Activated CD4-positive, CD25-positive, alpha-beta regulatory T cell treated with anti-CD3 and anti-CD28 coated beads, Interleukin-2, amount 50 U/mL, for 24 hours (primary cell): ENCODE measurements at regions not wholly inside any gene's neighbourhood (a gene's known extent, or its start where the extent isn't known, plus 50 kb on each side); places are given as distances from the start of the nearest gene placed in this dataset.
A peak's percentile ranks its signal among the peaks of the same experiment; 100 is the strongest.
"Not testable (repeated sequence)": the region's sequence is repeated elsewhere in the genome, so short reads cannot be mapped to it uniquely, and the experiment has no call there.

Experiments
- ATAC-seq, 2 donors: fragments of 150-1000 bp; cut with Tn5 transposase; one replicate each; pipeline ENCODE4 v1.10.0; 2021; ENCODE audit warnings: mild to moderate bottlenecking in 1 of 2, moderate library complexity in 1 of 2

DNA sequence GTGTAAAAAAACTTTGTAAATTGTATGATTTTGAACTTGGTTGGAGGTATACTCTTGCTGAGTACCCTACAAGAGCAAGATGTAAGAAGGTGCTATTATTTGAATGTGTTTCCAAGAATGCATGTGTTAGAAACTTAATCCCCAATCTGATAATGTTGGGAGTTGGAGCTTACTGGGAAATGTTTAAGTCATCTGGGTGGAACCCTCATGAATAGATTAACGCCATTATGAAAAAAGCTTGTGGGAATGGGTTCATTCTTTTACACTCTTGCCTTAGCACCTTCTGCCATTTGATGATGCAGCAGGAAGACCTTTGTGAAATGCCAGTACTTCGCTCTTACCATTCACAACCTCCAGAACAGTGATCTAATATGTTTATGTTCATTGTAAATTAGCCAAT lies 498.3 kb downstream of the TMEM135 start:
- ATAC-seq = no peak

- ATAC-seq = no peak
Measured at GRCh38 chr11:87535513-87535912, 497.8 kb downstream of the TMEM135 start.

DNA sequence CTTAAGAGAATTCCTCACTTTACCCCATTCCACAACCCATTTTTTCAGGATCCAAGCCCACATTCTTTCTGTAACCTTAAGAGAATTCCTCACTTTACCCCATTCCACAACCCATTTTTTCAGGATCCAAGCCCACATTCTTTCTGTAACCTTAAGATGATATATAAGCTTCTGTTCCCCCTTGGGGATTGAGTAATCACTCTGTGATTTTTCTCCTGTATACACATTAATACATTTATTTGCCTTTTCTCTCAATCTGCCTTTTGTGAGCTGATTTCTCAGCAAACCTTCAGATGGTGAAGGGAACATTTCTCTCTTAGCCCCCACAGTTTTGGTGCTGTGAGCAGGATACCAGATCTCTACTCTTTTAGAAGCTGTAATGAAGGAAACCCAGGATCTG lies 494.1 kb downstream of the TMEM135 start:
- not testable (repeated sequence) for ATAC-seq

DNA sequence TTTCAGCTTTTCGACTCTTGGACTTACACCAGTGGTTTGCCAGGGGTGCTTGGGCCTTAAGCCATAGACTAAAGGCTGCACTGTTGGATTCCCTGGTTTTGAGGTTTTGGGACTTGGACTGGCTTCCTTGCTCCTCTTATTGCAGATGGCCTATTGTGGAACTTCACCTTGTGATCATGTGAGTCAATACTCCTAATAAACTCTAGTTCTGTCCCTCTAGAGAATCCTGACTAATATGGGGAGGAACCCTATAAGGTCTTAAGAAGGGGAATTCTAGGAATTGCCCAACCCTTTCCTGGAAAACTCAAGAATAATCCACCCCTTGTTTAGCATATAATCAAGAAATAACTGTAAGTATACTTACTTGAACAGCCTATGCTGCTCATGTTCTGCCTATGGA lies 491.8 kb downstream of the TMEM135 start:
- no peak for ATAC-seq

DNA sequence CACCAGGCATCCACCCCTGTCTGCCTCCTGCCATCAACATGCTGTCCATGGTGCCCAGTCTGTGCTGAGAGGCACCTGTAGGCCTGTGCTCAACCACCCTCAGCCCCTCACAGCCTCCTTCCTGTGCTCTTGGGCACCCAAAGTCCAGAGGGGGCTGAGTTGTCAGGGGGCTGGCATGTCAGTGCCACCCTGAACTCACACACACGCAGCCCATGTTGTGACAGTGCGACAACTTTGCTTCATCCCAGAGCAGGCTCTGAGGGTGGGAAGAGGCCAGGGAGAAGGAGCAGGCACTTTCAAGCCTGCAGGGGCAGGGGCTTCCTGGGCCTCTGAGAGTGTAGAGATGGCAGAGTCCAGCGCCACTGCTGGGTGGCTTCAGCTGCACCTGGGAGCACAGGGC lies 491.0 kb downstream of the TMEM135 start:
- peak in 1 of 2 donors; percentile 13 for ATAC-seq

DNA sequence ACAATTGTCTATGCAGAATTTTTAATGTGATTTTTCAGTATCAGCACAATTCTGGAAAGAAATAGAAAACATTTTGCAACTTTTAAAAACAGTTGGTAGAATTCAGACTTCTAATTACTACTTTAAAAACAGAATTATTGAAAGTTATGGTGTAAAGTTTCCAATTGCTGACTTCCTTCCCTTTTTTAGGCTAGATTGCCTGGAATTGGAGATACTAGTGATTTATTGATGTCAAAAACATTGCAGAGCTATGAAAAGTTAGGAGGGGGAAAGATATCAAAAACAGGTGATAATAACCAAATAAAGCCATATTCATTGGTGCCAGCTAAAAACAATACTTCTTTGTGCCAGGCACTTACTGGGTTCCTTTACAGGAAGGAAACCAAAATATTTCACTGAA lies 485.5 kb downstream of the TMEM135 start:
- no peak for ATAC-seq

GRCh38 chr11:87518266-87518665 lies 480.5 kb downstream of the TMEM135 start:
- no peak for ATAC-seq

GRCh38 chr11:87517351-87517750 lies 479.6 kb downstream of the TMEM135 start:
- ATAC-seq = no peak

- ATAC-seq = not testable (repeated sequence)
Measured at GRCh38 chr11:87507722-87508121, 470.0 kb downstream of the TMEM135 start.

DNA sequence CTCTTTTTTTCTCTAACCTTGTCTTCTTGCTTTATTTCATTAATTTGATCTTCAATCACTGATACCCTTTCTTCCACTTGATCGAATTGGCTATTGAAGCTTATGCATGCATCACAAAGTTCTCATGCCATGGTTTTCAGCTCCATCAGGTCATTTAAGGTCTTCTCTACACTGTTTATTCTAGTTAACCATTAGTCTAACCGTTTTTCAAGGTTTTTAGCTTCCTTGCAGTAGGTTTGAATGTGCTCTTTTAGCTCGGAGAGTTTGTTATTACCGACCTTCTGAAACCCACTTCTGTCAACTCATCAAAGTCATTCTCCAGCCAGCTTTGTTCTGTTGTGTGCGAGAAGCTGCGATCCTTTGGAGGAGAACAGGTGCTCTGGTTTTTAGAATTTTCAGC lies 469.2 kb downstream of the TMEM135 start:
- ATAC-seq = not testable (repeated sequence)

- no peak for ATAC-seq
Measured at GRCh38 chr11:87501388-87501787, 463.7 kb downstream of the TMEM135 start.

DNA sequence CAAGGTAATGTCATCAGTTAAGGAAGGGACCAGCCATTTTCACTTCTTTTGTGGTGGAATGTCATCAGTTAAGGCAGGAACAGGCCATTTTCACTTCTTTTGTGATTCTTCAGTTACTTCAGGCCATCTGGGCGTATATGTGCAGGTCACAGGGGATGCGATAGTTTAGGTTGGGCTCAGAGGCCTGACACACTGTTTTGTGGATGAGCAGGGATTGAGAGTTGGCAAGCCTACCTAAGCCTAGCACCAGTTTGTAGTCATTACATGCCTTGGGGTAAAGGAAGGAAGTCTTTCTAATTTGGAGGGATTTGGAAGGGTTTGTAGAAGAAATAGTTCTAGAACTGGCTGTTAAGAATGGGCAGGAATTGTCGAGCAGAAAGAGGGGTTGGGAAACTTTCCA lies 457.2 kb downstream of the TMEM135 start:
- not testable (repeated sequence) for ATAC-seq

- ATAC-seq = not testable (repeated sequence)
Measured at GRCh38 chr11:87494026-87494425, 456.3 kb downstream of the TMEM135 start.

GRCh38 chr11:87493516-87493915 lies 455.8 kb downstream of the TMEM135 start:
- ATAC-seq = no peak

GRCh38 chr11:87491381-87491780 lies 453.6 kb downstream of the TMEM135 start:
- ATAC-seq = no peak

DNA sequence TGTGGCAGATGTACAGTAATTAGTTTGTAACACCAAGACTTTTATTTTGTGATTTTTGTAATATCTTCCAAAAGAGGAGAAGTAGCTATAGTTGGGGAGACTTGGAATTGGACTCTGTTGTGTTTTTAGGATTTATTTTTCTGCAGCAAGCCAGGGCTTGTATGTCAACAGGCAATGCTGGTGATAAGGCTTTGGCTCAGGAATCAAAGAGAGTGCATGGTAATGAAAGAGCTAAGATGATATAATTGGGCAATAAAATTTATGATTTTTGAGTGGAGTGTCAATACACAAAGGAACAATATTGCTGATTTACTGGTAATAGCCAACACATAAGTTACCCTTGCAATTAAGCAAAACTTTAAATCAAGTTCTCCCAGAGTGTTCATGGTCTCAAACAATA lies 452.9 kb downstream of the TMEM135 start:
- ATAC-seq = no peak

DNA sequence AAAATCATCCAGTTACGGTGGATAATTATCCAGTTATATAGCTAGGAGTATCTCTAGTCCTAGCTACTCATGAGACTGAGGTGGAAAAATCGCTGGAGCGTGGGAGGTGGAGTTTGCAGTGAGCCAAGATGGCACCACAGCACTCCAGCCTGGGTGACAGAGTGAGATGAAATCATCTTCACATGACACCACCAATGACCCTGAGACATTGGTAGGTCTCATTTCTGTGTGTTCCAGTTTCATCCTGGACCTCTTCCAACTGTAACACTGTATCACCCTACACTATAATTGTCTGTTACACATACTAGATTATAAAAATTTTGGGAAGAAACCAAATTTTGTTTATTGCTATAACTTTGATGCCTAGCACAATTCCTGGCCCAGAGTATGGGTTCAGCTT lies 446.8 kb downstream of the TMEM135 start:
- no peak for ATAC-seq

- ATAC-seq = no peak
Measured at GRCh38 chr11:87477321-87477720, 439.6 kb downstream of the TMEM135 start.

- ATAC-seq = no peak
Measured at GRCh38 chr11:87473174-87473573, 435.4 kb downstream of the TMEM135 start.

DNA sequence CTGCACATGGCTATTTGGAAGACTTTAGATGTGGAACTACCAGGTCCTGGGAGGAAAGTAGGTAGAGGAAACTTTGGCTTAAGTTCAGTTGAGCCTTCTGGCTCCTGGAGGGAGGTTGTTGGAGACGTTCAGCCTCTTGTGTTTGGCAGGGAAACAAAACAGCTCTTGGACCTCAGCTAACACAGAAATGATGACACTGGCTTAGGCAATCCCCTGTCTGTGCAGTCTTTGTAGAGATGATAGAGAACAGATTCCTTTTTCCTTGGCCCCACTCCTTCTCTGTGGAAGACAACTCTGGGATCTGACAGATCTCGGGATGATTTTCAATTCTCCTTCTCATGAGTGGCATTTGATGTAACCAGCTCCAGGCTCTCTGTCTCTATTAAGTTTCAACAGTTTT lies 428.5 kb downstream of the TMEM135 start:
- no peak for ATAC-seq

GRCh38 chr11:87465716-87466115 lies 428.0 kb downstream of the TMEM135 start:
- no peak for ATAC-seq

DNA sequence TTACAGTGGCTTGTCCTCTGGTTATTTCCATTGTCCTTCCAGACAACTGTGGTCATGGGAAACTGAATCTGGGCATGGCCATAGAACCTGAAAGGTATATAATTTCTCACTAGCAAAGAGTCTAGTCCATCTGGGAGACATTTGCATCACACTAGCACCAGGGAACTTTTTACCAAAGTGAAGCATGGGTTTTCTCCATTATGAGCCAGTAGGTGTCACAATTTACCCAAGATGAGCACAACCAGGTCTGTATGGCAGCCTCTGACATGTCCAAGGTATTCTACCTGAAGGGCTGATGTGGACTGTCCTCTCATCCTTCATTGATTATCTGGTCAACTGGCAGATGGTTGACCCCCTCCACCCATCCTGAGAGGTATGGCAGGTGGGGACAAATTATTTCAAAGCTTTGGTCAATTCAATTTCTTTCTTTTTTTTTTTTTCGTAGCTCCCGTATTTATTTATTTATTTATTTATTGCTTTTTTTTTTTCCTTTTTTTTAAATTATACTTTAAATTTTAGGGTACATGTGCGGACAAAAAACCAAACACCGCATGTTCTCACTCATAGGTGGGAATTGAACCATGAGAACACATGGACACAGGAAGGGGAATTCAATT lies 425.9 kb downstream of the TMEM135 start:
- ATAC-seq = no peak

GRCh38 chr11:87462171-87462570 lies 424.4 kb downstream of the TMEM135 start:
- ATAC-seq = no peak

- no peak for ATAC-seq
Measured at GRCh38 chr11:87460842-87461637, 423.3 kb downstream of the TMEM135 start.

- no peak for ATAC-seq
Measured at GRCh38 chr11:87460279-87460678, 422.5 kb downstream of the TMEM135 start.
